Breast epithelium (tissue), 4 donors: ENCODE measurements at regions not wholly inside any gene's neighbourhood (a gene's known extent, or its start where the extent isn't known, plus 50 kb on each side); places are given as distances from the start of the nearest gene placed in this dataset.

Source experiments
- DNase-seq, 2 donors: peaks; one replicate each; pipeline ENCODE4 v3.0.0-alpha.2; 2019; ENCODE audit warnings: low spot score in 2 of 2
- H3K27ac ChIP-seq, 2 donors: fragments of 200-600 bp; sonication (generic) in 1 of 2; one replicate each; pipeline ENCODE4 v1.5.1; 2016 to 2019; ENCODE audit warnings: mild to moderate bottlenecking in 1 of 2
- H3K27me3 ChIP-seq, 2 donors: fragments of 200-600 bp; sonication (generic) in 1 of 2; one replicate each; pipeline versions ENCODE4 v1.5.1 to v1.6.0; 2017 to 2019; ENCODE audit warnings: control low read depth in 1 of 2, mild to moderate bottlenecking in 1 of 2
- H3K36me3 ChIP-seq: fragments of 200-600 bp; one replicate; pipeline ENCODE4 v1.5.1; 2019
- H3K4me1 ChIP-seq, 2 donors: fragments of 200-600 bp; sonication (generic); one replicate each; pipeline ENCODE4 v1.5.1; 2016 to 2019; ENCODE audit warnings: control low read depth in 1 of 2
- H3K4me3 ChIP-seq, 3 donors: fragments of 200-600 bp; sonication (generic); 1 replicate in 2 of 3; 2 replicates in 1 of 3; pipeline ENCODE4 v1.5.1; 2016 to 2019; ENCODE audit warnings: mild to moderate bottlenecking in 3 of 3, moderate library complexity in 2 of 3
- H3K9me3 ChIP-seq, 2 donors: fragments of 200-600 bp; sonication (generic) in 1 of 2; one replicate each; pipeline ENCODE4 v1.5.1; 2016 to 2019; ENCODE audit warnings: control low read depth in 1 of 2
- POLR2A ChIP-seq: fragments of 450-650 bp; IDR thresholded peaks from one replicate; pipeline ENCODE4 v1.6.1; 2016; ENCODE audit warnings: antibody characterized with exemption, mild to moderate bottlenecking, moderate library complexity
- POLR2AphosphoS5 ChIP-seq, 3 donors: sonication (generic); formaldehyde crosslinking; IDR thresholded peaks; one replicate each; pipeline ENCODE4 v1.6.1; 2017; ENCODE audit warnings: antibody characterized with exemption in 3 of 3
- intact Hi-C: fragments of 100-400 bp; cut with DNase I; formaldehyde crosslinking; loops from one replicate; pipeline ENCODE4 v1.15.1; 2023; ENCODE audit warnings: low total_unique reads
- TF ChIP-seq, protein P1 (sequence below), 3 donors: fragments of 450-650 bp; IDR thresholded peaks; one replicate each; pipeline ENCODE4 v1.5.1; 2016 to 2017; ENCODE audit warnings: antibody characterized with exemption in 3 of 3, mild to moderate bottlenecking in 3 of 3, moderate library complexity in 3 of 3

DNA sequence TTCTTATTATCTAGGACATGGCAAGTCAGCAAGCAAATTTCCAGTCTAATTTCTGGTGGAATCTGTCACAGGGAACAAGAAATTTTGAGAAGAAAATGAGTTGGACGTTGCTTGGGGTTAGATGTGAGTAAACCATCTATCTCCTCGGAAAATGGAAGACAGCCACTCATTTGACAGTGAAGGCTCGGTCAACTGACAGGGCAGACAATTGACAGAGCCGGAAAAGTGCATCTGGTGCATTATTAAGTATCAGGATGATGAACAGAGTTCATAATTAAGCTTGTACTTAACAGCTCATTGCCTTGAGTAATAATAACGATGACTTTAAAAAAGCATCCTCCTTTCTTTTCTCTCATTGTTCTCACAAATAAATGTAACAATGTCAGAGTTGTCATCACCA, 168.4 kb downstream of the MAD2L1 start:
- H3K27me3 ChIP-seq: no peaks in the 10 kb centered on the region
- intact Hi-C loops: no loop called here
- H3K4me1 ChIP-seq: no peaks in the 10 kb centered on the region
- H3K36me3 ChIP-seq: no peaks in the 10 kb centered on the region
- DNase-seq: no peak
- no peaks in the 10 kb centered on the region for H3K9me3 ChIP-seq
- no peak overlapping the region for H3K27ac ChIP-seq
- no peak overlapping the region for H3K4me3 ChIP-seq
- no peak for TF ChIP-seq POLR2AphosphoS5 (IDR thresholded peaks at IDR 0.05)
- TF ChIP-seq, protein P1, sequence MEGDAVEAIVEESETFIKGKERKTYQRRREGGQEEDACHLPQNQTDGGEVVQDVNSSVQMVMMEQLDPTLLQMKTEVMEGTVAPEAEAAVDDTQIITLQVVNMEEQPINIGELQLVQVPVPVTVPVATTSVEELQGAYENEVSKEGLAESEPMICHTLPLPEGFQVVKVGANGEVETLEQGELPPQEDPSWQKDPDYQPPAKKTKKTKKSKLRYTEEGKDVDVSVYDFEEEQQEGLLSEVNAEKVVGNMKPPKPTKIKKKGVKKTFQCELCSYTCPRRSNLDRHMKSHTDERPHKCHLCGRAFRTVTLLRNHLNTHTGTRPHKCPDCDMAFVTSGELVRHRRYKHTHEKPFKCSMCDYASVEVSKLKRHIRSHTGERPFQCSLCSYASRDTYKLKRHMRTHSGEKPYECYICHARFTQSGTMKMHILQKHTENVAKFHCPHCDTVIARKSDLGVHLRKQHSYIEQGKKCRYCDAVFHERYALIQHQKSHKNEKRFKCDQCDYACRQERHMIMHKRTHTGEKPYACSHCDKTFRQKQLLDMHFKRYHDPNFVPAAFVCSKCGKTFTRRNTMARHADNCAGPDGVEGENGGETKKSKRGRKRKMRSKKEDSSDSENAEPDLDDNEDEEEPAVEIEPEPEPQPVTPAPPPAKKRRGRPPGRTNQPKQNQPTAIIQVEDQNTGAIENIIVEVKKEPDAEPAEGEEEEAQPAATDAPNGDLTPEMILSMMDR (IDR thresholded peaks at IDR 0.05): no peak
- no peak for TF ChIP-seq POLR2A

DNA sequence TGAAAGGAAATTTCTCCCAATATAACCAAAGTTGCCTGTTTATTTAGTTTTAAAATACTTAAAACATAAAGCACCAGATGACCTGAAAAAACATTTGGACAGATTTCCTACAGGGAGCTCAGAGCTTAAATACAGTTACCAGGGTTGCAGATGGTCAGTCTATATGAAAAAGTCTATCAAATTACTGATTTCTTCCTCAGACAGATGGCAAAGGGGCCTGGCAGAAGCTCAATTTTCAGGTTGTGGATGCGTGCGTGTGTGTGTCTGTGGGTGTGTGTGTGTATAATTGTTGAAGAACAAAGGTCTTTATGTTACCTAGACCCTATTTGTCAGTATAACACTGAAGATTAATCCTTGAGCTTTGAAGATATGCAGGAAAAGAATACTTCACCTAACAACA, 169.4 kb downstream of the MAD2L1 start:
- DNase-seq: no peak
- H3K27ac ChIP-seq: no peak overlapping the region
- no peaks in the 10 kb centered on the region for H3K9me3 ChIP-seq
- TF ChIP-seq, protein P1 (IDR thresholded peaks at IDR 0.05): no peak
- no peak for TF ChIP-seq POLR2AphosphoS5 (IDR thresholded peaks at IDR 0.05)
- no peak for TF ChIP-seq POLR2A
- intact Hi-C loops: no loop called here
- no peaks in the 10 kb centered on the region for H3K4me1 ChIP-seq
- no peak overlapping the region for H3K4me3 ChIP-seq
- H3K27me3 ChIP-seq: no peaks in the 10 kb centered on the region
- no peaks in the 10 kb centered on the region for H3K36me3 ChIP-seq

DNA sequence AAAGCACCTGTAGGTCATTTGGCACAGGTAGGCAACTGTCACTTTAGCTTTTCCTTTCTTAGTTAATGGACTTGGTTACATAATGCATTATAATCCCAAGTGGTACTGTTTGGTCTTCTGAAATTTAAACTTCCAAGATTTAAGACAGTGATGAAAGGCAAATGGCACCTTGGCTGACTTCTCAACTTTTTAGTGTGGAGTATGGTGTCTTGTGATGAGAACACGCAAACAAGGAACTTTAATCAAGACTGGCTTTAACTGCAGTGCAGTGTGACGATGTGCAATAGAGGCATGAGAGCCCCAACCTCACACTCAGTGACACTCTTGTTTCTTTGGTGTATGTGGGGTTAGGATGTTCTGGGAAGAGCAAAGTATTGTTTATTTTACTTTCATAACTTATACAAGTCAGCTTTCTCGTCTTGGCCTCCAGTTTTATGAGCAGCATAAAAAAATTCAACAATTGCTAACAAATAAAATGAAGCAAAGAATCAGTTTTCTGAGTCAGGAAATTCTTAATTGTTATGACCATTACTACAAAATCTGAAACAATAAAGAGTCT, 171.9 kb downstream of the MAD2L1 start:
- H3K27me3 ChIP-seq: no peaks in the 10 kb centered on the region
- TF ChIP-seq POLR2A (no peak), POLR2AphosphoS5 (IDR thresholded peaks at IDR 0.05) (no peak)
- TF ChIP-seq, protein P1 (IDR thresholded peaks at IDR 0.05): no peak
- intact Hi-C loops: no loop called here
- no peaks in the 10 kb centered on the region for H3K36me3 ChIP-seq
- H3K4me3 ChIP-seq: no peak overlapping the region
- H3K4me1 ChIP-seq: no peaks in the 10 kb centered on the region
- H3K9me3 ChIP-seq: no peaks in the 10 kb centered on the region
- H3K27ac ChIP-seq: no peak overlapping the region
- DNase-seq: no peak

DNA sequence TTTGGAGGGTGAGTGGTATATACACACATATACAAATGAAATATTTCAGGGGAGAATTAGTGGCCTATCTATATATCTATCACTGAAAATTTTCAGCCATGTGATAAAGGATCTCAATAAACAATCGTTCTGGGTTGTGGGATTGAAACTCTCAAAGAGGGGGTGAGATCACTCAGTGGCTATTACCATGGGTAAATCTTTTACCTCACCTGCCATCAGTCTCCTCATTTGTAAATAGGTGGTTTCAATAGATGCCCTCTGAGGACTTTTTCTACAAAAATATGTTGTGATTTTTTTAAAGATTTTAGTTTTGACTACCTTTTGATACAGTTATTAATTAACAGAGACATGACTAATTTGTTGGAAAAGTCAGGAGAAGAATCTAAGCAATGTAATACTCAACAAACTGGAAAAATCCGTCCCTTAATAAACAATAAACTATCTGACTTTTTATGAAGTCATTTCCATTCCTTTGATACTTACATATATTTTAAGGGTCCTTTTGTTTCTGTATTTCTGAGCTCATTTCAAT, 192.8 kb downstream of the MAD2L1 start:
- Histone ChIP-seq H3K4me3 (no peak overlapping the region), H3K27me3 (no peaks in the 10 kb centered on the region), H3K9me3 (no peaks in the 10 kb centered on the region), H3K36me3 (no peaks in the 10 kb centered on the region), H3K27ac (no peak overlapping the region), H3K4me1 (no peaks in the 10 kb centered on the region)
- intact Hi-C loops: no loop called here
- TF ChIP-seq POLR2A (no peak), POLR2AphosphoS5 (IDR thresholded peaks at IDR 0.05) (no peak)
- TF ChIP-seq, protein P1 (IDR thresholded peaks at IDR 0.05): no peak
- DNase-seq: no peak

DNA sequence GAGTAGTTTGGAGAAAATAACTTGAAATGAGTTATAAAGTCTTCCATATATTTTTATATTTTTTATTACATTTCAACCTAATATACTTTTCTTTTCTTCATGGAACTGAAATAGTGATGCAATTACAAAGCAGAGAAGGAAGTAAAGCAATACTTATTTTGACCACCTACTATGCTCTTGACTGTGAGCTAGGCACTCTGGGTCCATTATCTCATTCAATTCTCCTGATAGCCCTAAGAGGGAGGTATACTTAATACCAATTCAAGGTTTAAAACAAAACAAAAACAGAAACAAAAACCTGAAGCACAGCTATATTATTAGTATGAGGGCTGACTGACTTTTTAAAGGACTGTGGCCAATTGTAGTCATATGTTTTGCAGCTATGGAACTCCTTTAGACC, 193.5 kb downstream of the MAD2L1 start:
- no peak for DNase-seq
- intact Hi-C loops: no loop called here
- no peaks in the 10 kb centered on the region for H3K4me1 ChIP-seq
- no peak overlapping the region for H3K27ac ChIP-seq
- H3K27me3 ChIP-seq: no peaks in the 10 kb centered on the region
- H3K4me3 ChIP-seq: no peak overlapping the region
- H3K9me3 ChIP-seq: no peaks in the 10 kb centered on the region
- no peaks in the 10 kb centered on the region for H3K36me3 ChIP-seq
- TF ChIP-seq POLR2A (no peak), POLR2AphosphoS5 (IDR thresholded peaks at IDR 0.05) (no peak)
- TF ChIP-seq, protein P1 (IDR thresholded peaks at IDR 0.05): no peak
